ENCODE measurements at regions not wholly inside any gene's neighbourhood (a gene's known extent, or its start where the extent isn't known, plus 50 kb on each side); places are given as distances from the start of the nearest gene placed in this dataset.
A peak's percentile ranks its signal among the peaks of the same experiment; 100 is the strongest.

GRCh38 chr6:33950891-33951889 lies 147.4 kb upstream of the MLN start:
- DNase-seq (ENCODE audit: low read depth) = no peak

DNA sequence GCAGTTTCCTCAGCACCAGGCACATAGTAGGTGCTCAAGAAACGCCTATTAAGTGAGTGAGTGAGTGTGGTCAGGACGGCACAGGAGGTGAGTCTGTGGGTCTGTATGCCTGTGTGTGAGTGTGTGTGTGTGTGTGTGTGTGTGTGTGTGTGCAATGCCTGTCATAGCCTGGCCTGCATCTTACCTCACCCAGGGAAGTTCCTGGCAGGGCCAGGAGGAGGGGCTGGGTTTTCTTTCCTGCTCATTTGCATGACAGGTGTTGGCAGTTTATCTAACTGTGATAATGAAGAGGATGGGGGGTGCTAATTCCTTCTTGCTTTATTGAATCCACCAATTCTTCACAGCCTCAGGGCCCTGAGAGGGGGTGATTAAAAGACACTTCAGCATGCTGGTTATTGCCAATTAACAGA lies 146.7 kb upstream of the MLN start:
- no peak for DNase-seq (ENCODE audit: low read depth)

DNA sequence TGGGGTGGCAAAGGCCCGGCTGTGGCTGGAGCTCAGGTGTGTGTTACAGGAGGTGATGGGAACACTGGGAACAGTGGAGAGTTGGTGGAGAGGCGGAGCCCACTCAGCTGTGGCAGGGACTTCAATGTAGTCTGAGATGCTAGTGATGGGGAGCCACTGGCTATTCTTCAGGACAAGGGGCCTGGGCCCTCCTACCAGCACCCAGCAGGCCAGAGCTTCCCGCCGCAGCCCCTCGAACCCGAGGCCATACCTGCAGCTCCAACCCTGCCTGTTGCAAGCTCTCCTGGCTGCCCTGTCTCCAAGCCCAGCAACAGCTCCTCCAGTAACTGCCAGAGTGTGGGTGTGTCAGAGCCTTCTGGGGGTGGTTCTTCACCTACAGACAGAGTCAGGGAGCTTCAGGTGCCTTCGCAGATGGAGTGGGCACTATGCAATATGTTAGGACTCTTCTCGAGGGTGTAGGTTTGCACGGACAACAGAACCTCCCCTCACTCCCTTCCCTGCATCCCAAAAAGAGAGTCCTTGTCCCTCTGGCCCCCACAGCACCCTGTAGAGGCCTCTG lies 146.2 kb upstream of the MLN start:
- DNase-seq (ENCODE audit: low read depth) = no peak

GRCh38 chr6:33949111-33949510 lies 145.3 kb upstream of the MLN start:
- no peak for DNase-seq (ENCODE audit: low read depth)

DNA sequence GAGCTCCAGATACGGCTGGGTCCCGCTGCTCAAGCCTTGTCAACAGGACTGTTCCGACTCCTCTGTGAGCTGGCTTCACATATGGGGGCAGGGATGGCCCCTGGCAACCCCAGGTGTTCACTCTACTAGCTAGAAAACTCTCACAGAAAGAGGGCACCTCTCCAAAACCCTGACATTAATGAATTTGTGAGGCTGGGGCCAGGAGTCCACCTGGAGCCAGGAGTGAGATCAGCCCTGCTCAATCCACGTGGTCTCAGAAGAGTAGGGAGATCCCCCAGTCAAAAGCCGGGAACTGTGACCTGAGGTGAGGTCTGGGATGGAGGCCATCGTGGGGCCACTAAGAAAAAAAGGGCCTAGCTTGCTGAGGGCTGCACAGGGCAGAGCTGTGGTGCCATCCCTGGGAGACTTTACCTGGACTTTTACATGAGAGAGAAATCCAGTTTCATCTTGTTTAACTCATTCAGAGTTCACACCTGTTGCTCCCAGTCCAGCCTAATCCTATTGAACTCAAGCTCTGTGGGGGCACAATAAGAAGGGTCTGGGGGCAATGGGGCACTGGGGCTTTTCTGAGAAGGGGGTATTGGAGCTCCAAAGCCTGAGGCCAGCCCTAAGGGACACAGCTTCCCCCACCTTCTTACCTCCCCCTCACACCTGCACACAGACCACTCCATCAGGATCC lies 144.3 kb upstream of the MLN start:
- DNase-seq (ENCODE audit: low read depth) = no peak

GRCh38 chr6:33947047-33947446 lies 143.2 kb upstream of the MLN start:
- DNase-seq (ENCODE audit: low read depth) = no peak

DNA sequence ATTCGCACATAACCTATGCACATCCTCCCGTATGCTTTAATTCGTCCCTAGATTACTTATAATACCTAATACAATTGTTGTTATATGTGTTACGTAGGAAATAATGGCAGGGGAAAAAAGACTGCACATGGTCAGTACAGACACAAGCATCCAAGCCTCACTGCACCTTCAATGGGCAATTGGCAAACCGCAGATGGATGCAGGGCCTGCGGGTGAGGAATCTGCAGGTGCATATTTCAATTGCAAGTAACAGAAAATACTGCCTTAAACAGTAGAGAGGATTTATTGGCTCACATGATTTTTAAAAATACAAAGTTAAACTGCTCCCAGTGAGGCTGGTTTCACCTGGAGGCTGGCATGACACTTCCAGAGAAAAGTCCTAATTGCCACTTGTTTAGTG lies 142.1 kb upstream of the MLN start:
- no peak for DNase-seq (ENCODE audit: low read depth)

GRCh38 chr6:33944686-33945411 lies 141.0 kb upstream of the MLN start:
- no peak for DNase-seq (ENCODE audit: low read depth)

DNA sequence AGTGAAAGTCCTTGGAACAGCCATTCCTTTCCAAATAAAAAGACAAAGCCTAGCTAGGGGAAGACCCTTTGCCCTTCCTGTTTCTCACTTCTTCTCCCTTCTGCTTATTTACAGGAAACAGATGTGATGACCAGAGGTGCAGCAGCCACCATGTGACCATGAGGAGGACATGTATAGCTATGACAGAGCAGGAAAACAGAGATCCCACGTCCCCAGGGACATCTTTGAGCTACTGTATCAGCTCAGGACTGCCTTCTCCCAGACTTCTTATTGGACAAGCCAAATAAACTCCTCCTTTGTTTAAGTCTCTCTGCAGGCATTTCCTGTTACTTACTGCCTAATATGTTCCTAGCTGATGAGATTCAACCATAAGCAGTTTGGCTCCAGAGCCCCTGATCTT lies 133.1 kb upstream of the MLN start:
- no peak for DNase-seq (ENCODE audit: low read depth)

- DNase-seq (ENCODE audit: low read depth) = no peak
Measured at GRCh38 chr6:33935439-33936080, 131.8 kb upstream of the MLN start.

DNA sequence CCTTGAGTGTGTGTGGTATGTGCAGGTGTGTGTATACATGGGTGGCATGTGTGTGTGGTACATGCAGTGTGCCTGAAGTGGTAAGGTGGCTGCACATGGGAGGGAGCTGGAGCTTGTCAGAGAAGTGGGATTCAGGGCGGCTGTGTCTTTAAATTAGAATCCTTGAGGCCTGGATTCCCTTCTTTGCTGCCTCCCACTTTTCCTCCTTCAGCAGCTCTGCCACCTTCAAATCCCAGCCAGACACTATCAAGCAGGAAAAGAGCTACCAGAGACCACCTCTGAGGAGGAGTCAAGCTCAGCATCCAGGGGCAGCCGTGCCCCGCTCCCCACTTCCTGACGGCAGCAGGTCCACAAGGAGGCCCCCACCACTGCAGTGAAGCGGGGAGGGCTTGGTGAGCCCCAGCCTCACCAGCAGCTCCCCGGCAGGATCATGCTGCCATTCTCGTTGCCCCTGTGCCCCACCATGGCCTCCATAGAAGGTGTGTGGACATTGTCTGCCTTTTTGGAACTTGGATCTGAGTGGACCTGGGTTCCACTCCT lies 131.0 kb upstream of the MLN start:
- no peak for DNase-seq (ENCODE audit: low read depth)

GRCh38 chr6:33933101-33933500 lies 129.3 kb upstream of the MLN start:
- DNase-seq (ENCODE audit: low read depth) = no peak

- DNase-seq (ENCODE audit: low read depth) = no peak
Measured at GRCh38 chr6:33931799-33932198, 128.0 kb upstream of the MLN start.

GRCh38 chr6:33929575-33930288 lies 125.9 kb upstream of the MLN start:
- DNase-seq (ENCODE audit: low read depth) = peak; percentile 87

- peak; percentile 72 for DNase-seq (ENCODE audit: low read depth)
Measured at GRCh38 chr6:33927616-33928015, 123.8 kb upstream of the MLN start.

DNA sequence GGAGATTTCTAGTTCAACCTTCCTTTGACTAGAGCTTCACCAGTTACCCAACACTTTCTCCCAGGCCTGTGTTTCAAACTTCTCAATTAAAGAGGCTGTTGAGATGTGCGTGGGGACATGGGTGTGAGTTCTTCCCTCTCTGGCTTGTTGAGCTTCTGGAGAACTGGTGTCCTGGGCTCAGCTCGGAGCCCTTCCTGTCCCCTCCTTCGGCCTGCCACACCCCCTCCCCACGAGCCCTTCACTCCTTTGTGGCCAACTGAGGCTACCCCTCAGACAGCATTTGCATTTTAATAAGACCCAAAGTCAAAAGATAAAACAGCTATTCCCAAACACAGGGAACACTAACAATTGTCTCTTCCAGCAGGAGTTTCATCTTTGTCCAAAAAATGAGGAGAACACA lies 123.3 kb upstream of the MLN start:
- DNase-seq (ENCODE audit: low read depth) = no peak

DNA sequence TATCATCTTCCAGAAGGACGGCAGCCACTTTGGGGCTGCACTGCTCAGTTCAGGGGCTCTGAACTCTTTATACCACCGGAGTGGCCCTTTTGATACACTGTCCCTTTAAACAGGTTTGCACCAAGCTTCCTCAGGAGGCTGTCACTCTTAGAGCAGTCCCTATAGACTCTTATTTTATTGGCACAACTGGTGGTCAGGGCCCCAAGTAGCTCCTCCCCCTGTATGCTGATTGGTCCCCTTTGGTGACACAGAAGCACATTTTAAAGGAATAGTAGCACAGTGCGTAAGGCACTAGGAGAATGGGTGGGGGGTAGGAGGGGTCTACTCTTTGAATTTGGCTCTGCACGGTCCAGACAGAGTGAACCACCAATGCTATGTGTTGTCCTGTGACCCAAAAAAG lies 122.6 kb upstream of the MLN start:
- peak; percentile 23 for DNase-seq (ENCODE audit: low read depth)

DNA sequence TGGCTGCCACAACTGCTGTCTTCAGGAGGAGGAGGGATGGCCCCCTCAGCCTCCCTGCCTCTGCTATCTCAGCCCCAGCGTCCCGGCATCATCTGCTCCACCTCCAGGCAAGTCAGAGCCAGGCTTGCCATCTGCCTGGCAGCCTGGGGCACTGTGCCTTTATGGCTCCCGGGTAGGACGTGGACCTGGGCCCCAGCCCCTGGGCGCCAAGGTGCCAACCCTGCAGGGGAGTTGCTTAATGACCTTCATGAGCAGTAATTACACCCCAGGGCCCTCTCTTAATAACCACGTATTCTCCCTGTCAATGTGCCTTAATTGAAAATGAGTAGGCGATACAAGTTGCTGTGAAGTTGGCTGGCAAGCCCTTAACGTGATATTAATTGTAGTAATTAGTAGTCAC lies 122.1 kb upstream of the MLN start:
- DNase-seq (ENCODE audit: low read depth) = no peak

- DNase-seq (ENCODE audit: low read depth) = no peak
Measured at GRCh38 chr6:33925210-33925609, 121.4 kb upstream of the MLN start.

DNA sequence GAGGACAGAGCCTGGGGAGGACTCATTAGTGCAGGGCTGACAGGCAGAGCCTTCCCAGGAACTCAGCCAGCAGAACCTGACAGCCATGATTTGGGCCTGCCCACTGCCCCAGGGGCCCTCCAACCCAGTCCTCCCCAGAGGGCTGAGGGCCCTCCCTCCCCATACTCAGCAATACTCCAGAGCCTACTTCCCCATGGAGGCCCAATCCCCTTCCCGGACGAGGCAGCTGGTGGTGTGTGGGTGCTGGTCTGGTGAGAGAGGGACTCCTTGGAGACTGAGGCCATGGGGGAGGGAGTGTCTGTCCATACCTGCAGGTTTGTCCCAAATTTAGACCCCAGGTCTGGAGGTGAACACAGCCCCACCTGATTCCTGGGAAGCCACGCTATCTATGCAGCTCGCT lies 120.9 kb upstream of the MLN start:
- DNase-seq (ENCODE audit: low read depth) = no peak
